Dedifferentiated amniotic fluid mesenchymal stem cell (primary cell): ENCODE measurements at regions not wholly inside any gene's neighbourhood (a gene's known extent, or its start where the extent isn't known, plus 50 kb on each side); places are given as distances from the start of the nearest gene placed in this dataset.

Experiments used
- DNase-seq: peaks from one replicate; pipeline ENCODE4 v3.0.0-alpha.2; 2016; ENCODE audit errors: extremely low spot score

DNA sequence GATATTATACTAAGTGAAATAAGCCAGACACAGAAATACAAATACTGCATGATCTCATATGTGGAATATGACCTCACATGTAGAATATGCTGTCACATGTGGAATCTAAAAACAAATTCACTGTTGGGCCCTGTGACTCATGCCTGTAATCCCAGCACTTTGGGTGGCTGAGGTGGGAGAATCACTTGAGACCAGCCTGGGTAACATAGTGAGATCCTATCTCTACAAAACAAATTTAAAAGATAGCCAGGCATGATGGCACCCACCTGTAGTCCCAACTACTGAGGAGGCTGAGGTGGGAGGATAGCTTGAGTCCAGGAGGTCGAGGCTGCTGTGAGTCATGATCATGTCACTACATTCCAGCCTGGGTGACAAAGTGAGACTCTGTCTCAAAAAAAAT lies 160.3 kb downstream of the PTEN start:
- DNase-seq: no peak

DNA sequence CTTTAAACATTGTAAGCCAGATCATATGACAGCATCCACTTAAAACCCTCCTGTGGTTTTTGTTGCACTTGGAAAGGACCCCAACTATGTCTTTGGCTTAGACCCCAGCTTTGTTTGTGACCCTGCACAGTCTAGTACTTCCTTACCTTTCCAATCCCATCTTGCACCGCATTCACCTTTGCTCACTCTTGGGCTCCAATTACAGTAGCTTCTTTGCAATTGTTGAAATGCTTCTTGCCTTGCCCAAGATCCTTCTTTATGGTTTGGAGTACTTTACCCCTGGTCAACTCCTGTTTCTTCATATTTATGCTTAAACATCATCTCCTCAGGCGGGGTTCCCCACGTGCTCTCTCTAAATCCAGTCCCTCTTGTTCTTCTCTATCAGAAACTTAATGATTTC lies 162.6 kb downstream of the PTEN start:
- DNase-seq: no peak

DNA sequence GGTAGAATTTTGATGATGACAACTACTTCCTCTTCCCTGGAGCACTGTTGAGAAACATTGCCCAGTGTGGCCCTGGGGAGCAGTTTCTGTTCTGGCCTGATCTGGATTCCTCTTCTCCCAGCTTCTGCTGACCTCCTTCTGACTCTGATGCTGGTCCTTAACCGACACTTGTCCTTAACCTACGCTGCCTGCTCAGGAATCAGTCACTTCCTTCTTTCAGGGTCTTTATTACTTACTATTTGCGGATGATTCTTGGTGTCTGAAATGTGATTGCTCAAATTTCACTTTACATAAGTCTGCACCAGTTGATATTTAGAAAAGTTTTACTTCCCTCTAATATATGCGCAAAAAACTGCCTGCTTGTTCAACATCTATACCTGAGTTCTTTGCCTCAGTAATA lies 164.1 kb downstream of the PTEN start:
- DNase-seq: no peak

DNA sequence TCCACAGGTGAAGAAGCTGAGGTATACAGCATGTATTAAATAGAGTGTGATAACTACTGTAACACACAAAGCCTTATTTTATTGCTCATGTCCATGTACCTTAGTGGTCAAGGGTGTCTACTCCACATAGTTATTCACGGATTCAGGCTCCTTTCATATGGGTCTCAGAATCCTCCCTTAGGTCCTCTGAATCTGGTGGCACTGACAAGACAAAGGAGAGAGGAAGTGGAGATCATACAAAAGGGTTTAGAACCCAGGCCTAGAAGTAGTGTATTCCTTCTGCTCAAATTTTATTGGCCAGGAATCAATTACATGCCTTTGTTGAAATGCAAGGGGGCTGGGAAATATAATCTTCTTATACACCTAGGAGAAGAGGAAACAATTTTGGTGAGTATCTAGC lies 164.6 kb downstream of the PTEN start:
- no peak for DNase-seq

DNA sequence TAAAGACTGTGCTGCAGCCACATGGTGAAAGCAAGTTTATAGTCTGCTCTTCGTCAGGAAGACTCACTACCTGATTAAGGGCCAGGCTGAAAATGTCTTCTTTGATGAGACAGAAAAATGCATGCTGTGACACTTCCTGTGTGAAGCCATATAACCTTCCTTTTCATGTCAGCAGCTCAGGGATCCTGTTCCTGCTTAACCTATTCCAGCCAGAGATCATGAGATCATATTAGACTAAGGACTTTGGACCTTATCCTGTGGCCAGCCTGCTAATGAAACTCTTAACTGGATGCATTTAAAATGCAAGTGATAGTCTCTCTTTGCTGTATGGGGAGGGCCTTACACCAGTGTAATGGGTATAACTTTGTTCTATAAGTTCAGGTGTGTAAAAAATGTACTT lies 165.2 kb downstream of the PTEN start:
- DNase-seq: no peak

DNA sequence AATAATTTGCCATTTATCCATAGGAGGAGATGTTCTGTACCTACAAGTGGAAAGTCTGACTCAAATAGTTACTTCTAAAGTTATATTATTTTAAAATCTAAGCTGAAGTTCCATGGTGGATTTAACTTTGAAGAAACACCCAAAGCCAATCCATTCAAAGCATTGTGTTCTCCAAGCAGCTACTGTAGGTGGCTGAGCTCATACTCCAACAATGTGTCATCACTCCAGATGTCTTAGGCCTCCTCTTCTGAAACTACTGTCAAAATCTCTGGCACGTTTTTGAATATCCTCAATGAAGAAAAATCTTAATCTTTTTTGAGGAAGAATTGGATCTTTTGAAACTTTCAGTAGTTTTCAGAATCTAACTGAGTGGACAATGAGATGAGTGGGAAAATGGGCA lies 169.1 kb downstream of the PTEN start:
- DNase-seq: peak; percentile 52

DNA sequence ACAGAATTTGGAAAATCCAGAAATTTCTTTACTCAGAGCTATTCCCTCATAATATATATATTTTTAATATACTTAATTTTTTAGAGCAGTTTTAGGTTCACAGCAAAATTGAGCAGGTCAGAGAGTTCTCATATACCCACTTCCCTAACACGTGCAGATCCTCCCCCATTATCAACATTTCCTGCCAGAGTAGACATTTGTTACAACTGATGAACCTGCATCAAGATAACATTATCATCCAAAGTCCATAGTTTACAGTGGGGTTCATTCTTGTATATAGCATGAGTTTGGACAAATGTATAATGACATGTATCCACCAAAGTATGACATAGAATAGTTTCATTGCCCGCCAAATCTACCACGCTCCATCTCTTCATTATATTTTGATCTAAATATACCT lies 170.0 kb downstream of the PTEN start:
- DNase-seq: no peak

DNA sequence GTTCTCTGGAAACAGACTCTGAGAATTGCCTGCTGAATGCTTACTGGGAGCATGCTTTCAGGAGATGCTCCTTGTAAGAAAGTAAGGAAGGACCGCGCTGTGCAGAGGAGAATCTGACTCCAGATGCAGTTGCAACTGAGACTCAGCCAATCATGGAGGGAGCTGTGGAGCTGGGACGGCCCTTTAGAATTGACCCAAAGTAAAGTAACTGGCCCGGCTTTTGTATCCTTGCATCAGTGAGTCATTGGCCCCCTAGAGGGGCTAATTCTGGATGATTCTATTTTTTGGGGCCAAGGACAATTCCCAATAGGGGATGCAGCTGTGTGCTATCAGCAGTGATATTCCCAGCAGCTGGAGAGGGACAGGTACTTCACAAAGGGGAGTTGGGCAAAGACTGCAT lies 170.4 kb downstream of the PTEN start:
- DNase-seq: no peak

DNA sequence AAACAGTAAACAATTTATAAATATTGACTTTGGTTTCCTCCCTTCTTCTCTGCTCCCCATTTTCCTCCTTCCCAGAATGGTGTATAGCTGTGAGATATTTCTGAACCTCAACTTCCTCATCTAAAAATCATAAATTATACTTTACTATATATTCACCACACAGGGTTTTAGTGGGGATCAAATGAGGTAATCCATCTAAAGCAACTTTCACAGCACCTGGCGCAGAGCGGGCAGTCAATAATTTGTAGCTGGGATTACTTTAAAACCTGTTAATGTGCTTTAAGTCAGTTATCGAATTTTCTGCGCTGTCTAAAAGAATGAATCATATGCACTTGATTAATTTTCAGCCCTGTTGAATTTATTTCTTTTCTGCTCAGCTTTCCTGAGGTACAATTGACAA lies 172.7 kb downstream of the PTEN start:
- no peak for DNase-seq

DNA sequence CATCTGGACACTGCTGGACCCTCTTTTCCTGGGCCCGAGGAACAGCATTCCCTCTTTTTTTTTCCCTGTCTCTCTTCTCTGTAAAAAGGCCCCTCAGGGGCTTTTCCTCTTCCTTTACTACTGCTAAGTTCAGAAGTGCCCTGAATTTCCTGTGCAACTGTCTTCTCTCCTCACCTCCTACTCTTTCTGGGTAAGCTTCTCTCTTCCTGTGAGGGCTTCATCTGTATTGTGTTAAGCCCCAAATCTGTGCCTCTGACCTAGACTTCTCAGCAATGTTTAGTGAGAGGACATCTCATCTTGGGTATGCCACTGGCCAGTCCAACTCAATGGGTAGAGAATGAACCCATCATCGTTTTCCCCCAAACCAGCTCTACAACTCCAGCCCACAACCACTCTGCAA lies 174.2 kb downstream of the PTEN start:
- DNase-seq: no peak

DNA sequence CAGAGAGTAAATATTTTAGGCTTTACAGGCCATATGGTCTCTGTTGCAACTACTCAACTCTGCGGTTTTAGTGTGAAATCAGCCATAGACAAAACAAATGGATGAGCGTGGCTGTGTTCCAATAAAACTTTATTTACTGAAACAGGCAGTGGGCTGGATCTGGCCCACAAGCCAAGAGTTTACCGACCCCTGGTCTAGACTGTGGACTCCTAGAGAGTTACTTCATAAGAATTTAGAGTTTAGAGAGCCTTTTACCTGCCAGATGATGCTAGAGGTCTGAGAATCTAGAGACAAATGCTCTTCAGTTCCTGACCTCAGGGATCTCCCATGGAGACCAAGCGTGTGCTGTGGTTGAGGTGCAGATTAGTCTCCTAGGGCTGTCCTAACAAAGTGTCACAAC lies 174.8 kb downstream of the PTEN start:
- no peak for DNase-seq

DNA sequence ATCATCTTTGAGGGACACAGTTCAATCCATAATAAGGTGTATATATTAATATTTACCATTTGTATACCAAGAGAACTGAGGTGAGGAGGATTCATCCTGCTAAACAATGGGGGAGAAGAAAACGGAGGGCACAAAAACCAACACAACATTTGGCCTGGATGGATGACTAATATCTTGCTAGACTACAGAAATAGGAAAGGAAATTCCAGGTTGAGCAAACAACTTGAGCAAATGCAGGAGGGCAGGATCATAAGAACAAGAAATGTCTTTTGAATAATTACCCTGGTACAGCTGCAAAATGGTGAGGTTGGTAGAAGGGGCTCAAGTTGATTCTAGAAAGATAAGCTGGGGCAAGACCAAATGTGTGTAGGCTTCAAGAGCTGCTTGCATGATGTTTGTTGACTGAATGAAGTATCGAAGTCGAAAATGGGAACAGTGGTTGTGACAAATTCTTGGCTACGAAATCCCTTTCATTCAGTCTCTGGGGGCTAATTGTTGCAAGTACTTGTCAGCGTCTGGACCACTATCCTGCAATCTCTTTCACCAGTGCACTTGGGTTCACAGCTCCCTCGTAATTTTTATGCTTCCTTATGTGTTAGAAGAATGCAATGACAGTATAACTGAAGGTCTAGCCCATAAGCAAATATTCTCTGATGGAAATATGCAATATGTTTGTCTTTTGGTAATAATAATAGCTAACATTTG lies 176.2 kb downstream of the PTEN start:
- DNase-seq: no peak

DNA sequence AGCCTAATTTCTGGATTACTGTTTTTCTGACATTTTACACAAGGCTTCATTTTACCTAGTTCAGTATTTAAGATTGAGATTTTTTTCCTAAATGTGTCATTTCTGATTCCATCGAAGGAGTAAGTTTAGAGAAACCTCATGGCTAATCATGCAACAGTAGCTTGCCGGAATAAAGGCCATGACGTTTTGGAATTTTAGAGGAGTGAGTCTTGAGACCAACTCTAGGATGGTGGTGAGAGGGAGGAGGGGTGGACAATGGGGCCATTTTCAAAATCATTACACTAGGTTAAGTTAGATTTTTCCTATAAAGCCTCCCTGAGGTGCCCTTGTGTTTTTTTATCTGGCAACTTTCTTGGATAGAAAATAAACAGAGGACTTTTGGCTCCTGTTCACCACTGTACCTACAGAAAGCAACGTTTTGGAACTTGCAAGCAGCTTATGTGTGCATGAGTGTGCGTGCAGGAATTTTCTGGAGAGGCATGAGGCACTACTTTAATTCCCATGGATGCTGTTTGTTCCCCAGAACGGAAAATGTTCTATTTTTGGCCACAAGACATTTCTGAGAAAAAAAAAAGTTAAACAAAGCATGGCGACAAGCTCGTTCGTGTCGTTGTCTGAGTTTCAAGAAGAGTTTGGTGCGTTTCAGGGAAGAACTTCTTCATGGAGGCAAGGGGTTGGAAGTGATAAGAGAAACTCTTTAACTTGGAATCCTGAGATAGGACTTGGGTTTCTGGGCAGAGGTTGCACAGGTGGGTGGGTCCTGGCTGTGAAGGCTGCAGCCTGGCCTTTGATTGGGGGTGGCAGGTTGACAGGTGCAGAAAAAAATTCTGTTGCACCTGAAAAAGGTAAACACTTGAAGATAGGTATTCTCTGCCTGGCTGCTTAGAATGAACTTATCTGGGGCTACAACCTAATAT lies 178.1 kb downstream of the PTEN start:
- peak; percentile 77 for DNase-seq

DNA sequence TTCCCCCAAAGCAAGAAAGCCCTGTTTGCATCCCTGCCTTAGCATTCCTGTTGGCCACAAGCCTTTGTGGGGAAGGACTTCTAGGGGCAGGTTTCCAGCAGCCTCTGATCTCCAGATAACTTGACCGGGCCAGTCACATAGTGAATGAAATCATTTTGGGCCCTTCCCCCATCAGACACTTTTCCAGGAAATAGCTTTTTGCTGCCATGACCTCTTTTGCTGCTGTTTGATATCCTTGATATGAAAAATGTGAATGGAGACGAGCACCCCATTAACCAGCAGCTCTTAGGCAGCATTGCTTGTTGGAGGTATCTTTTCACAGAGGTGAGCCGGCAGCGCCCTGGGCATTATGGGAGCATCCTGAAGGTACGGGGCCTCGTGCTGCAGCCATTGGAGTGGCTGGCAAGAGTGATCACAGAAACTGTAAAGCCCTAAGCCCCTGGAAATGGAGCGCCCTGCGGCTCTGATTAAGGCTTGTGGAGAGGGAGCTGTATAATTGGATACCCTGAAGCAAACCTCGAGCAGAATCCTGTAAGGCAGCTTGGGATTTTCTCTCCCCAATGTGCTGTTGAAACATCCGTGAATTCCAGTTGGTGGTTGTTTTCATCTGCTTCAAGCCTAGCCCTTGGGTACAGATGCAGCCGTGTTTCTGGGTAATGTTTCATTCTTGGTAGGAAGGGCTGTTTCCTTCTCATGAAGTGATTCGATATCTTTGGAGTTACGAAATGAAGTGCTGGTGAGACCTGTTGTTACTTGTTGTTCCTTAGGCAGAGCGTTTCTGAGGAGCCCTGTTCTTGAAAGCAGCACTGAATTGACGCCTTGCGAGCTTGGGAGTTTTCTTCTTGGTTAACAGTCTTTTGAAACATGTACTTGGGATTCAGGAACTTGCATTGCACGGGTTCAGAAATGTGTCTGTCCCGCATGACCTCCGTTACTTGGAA lies 179.0 kb downstream of the PTEN start:
- peak; percentile 79 for DNase-seq

DNA sequence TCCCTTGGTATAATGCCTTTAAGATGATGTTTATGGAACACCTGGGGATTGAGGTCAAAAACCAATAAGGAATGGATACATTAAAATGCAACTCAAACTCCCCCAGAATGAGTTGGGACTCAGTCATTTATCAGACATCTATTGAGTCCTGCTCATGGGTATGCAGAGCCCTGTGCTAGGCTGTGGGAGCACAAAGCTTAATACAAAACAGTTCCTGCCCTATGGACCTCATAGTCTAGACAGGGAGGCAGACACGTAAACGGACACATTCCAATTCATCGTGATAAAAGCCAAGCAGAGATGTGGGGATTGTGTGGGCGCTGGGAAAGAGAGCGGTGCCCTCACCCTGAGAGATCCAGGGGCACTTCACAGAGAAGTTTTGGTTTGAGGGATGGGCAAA lies 181.7 kb downstream of the PTEN start:
- no peak for DNase-seq

DNA sequence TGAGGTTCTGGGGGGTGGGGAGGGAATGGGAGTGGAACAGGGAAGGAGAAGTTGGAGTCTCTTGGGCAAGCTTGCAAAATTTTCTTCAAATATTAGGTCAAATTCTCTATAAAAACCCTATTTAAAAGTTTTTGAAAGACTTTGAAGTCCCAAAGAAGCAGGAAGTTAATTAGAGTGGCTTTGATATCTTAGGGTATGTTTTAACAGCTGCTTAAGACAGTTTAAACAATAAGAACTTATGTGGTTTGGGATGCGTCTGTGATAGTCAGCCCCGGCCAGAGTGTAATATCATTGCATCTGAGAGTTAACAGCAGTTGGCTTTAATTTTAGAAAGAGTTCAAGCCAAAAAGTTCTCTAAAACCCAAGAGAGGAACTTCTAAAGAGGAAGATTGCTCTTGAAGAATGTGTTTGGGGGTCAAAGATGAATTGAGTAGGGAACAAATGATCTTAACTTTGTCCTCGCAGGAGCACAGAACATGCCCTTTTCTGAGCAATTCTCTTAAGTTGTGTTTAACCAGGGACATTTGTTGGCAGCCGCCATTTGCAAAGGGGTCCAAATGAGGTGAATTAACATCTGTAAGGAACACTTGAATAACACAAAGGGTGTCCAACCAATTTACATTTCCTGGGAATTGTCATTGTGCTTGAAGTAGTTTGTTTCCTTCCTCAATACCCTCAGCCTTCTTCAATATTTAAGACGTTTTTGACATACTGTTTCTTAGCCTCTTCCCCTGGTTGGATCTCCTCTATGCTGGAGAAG lies 182.4 kb downstream of the PTEN start:
- no peak for DNase-seq

DNA sequence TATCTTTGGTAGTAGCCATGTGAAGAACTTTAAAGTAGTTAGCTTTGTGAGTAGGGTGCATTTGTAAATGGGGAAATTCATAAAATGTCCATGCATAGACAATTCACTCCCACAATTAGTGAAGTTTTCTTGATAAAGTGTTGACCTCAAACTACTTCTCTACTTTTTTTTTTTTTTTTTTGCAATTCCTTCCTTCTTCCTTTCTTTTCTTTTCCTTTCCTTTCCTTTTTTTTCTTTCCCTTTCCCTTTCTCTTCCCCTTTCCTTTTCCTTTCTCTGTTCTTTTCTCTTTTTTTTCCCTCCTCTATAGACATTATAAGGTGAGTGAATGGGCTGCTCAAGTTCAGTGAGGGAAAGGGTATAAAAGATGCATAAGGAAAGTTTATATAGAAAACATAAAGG lies 184.2 kb downstream of the PTEN start:
- no peak for DNase-seq

DNA sequence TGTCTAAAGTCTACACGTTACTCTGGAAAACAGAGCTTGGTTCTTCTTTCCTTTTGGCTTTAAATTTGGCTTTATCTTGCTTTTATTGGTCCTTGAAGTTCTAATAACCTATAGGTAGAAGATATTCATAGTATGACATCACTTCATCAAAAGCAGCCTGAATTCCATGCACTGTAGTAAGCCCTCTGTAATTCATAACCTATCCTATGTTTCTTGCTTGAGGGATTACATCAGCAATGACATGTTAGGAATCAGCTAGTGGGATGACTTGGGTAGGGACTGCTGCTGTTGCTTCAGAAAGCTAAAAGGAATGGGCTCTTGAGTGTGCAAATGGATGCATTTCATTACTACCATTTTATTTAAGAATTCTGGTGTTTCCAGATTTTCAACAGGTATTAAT lies 184.9 kb downstream of the PTEN start:
- no peak for DNase-seq

DNA sequence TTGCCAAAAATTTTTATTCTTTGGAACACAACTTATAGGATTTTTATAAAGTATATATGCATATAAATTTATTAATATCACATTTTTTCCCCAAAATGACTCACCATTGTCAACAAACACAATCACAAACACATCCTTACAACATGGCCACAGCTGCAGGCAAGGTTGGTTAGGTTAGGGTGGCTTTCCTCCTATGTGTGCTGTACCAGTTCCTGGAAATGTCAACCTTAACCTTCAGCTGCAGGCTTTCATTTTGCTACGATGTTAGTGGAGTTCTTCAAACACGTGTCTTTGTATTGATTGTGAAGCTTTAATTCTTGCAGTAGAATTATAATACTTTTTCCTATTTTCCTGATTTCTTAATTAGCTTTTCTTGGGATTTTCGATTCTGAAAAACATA lies 185.8 kb downstream of the PTEN start:
- DNase-seq: no peak

DNA sequence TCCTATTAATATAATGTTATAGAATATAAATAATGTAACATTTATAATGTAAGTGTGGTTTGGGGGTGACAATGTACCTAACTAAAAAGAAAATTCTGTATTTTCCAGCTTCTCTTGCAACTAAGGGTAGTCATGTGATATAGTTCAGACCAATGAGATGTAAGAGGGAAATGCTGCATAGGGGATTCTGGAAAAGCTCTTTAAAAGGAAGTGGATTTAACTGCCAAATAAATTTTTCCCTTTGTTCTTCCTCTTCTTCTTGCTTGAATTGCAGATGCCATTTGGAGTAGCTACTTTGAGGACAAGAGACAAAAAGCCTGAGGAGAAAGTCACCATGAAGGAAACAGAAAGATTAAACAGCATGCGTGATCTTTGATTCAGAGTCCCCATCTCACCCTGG lies 194.3 kb downstream of the PTEN start:
- no peak for DNase-seq

DNA sequence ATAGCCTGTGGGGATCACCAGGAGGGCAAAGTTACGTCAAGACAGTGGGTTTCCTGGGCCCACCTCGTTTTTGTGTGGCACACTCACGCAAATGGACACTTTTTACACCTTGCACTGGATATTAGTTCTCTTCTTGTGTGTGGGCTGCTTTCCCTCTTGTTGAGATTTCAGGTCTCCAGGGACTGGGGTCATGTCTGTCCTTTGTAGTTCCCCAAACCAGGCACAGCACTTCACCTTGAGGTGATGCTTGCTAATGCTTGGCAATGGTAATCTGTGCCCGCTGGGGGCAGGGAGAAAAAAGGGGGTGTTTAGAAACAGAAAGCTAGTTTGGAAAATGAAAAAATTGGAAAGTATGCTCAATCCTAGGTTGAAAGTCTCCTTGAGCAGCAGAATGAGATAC lies 195.3 kb downstream of the PTEN start:
- DNase-seq: no peak

DNA sequence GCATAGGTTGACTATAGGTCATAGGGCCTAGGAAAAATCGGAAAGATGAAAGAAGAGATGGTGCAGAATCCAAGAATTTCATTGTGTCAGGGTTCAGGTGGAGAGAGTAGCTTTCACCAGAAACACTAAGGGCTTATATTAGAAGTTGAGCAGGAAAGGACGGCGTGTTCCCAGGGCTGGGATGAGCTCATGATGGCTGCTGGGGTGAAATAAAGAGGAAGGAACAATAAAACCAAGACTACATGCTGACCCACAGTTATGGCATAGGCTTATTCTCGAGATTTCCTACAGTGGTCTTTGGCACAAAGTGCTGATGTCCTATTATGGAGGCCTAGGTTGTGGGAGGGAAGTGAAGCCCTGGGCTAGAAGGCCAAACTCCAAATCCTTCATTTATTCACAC lies 195.8 kb downstream of the PTEN start:
- DNase-seq: no peak
